GM18505 (cell line): ENCODE measurements at regions not wholly inside any gene's neighbourhood (a gene's known extent, or its start where the extent isn't known, plus 50 kb on each side); places are given as distances from the start of the nearest gene placed in this dataset.
"Not testable (repeated sequence)": the region's sequence is repeated elsewhere in the genome, so short reads cannot be mapped to it uniquely, and the experiment has no call there.

ENCODE experiments used
- ATAC-seq: cut with Tn5 transposase; IDR thresholded peaks from one replicate; pipeline ENCODE4 v1.9.1; 2021; ENCODE audit not compliant: unreplicated experiment
- POLR2A ChIP-seq: IDR thresholded peaks from 4 replicates; pipeline ENCODE4 v1.6.1; 2011; ENCODE audit warnings: borderline replicate concordance; ENCODE audit not compliant: insufficient read depth, insufficient read length; ENCODE audit errors: extremely low read depth

DNA sequence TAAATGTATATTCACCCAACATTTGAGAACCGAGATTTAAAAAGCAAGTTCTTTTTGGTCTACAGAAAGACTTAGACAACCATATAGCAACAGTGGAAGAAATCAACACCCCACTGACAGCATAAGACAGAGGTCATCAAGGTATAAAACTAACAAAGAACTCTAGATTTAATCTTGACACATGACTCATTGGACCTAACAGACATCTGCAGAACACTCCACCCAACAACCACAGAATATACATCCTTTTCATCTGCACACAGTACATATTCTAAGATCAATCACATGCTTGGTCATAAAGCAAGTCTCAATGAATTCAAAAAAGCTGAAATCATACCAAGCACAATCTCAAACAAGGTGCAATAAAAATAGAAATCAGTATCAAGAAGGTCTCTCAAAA is 65.8 kb downstream of the SPIN4 start:
- TF ChIP-seq POLR2A = no peak

DNA sequence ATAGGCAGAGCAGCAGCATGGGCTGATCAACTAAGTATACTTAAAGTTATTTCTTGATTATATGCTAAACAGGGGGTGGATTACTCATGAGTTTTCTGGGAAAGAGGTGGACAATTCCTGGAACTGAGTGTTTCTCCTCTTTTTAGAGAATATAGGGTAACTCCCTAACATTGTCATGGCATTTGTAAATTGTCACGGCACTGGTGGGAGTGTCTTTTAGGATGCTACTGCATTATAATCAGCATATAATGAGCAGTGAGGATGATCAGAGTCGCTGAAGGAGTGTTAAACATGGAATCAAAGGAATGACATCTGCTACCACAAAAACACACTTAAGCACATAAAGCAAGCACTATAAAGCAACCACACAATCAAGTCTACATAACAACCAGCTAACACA is 66.5 kb downstream of the SPIN4 start:
- no peak for ATAC-seq
- TF ChIP-seq POLR2A = no peak

More for the DNA sequence above, 65.8 kb downstream of the SPIN4 start:
- no peak for ATAC-seq

- TF ChIP-seq POLR2A = no peak
- ATAC-seq = no peak
These were observed 67.8 kb downstream of the SPIN4 start for GRCh38 chrX:63283348-63283747.

GRCh38 chrX:63282828-63283227 is 68.3 kb downstream of the SPIN4 start:
- no peak for ATAC-seq
- TF ChIP-seq POLR2A = no peak

GRCh38 chrX:63282077-63282476 is 69.1 kb downstream of the SPIN4 start:
- no peak for TF ChIP-seq POLR2A
- ATAC-seq = no peak

DNA sequence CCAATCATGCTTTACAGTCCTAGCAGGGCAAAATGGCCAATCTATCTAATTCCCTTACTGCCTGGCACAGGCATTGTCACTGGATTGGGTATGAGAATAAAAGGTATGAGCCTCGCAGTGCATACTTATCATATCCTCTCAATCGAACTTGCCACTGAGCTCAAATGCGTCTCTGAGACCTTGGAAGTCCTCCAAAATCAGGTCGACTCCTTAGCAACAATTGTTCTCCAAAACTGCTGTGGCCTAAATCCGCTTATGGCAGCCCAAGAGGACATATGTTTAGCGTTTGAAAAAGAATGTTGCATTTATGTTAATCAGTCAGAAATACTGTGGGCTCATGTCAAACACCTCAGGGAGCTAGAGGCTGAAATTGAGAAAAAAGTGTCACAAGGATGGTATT is 69.7 kb downstream of the SPIN4 start:
- no peak for ATAC-seq
- TF ChIP-seq POLR2A = no peak

DNA sequence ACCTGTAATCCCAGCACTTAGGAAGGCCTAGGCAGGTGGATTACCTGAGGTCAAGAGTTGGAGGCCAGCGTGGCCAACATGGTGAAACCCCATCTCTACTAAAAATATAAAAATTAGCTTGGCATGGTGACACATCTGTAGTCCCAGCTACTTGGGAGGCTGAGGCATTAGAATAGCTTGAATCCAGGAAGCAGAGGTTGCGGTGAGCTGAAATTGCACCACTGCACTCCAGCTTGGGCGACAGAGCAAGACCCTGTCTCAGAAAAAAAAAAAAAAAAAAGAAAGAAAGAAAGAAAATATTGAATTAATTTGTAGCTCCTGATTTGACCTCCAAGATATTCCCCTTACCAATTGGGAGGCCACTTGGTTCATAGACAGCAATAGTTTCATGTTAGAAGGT is 73.7 kb downstream of the SPIN4 start:
- ATAC-seq = not testable (repeated sequence)

GRCh38 chrX:63275127-63275526 is 76.0 kb downstream of the SPIN4 start:
- peak; percentile 75 for ATAC-seq
- TF ChIP-seq POLR2A = no peak

DNA sequence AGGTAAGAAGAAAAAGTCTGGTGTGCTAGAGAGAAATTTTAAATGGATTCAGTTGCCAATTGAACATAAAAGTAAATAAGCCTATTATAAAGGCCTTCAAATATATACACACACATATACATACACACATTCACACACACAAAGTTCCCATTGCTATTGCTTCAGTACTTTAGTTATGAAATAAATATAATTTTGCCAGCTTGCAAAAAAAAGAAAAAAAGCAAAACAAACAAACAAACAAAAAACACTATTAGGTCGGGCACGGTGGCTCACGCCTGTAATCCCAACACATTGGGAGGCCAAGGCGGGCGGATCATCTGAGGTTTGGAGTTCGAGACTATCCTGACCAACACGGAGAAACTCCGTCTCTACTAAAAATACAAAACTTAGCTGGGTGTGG is 80.3 kb downstream of the SPIN4 start:
- ATAC-seq = no peak
- TF ChIP-seq POLR2A = no peak

GRCh38 chrX:63258144-63258543 is 93.0 kb downstream of the SPIN4 start:
- ATAC-seq = no peak
- TF ChIP-seq POLR2A = no peak

DNA sequence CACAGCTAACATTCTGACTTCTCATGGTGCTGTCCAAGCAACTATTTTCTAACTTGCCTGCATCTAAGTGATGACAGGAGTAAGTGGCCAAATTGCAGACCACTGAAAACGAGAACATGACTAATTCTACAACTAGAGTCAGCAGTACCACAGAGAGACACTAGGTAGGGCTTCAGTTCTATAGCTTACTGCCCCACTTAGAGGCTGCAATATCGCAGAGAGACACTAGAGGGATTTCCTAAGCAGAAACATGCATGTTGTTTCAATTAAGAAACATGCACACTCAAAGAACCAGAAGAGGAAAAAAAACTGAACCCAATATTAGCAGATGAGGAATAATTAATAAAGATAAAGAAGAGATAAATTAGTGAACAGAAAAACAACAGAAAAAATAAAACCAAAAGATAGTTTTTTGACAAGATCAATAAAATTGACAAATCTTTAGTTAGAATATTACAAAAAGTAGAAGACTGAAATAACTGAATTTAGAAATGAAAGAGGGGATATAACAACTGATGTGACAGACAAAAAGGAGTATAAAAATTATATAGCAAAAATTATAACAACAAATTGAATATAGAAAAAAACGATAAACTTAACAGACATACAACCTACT is 100.8 kb downstream of the SPIN4 start:
- TF ChIP-seq POLR2A = no peak
- peak; percentile 100 for ATAC-seq

- ATAC-seq = not testable (repeated sequence)
These were observed 108.4 kb downstream of the SPIN4 start for GRCh38 chrX:63242689-63243088.

GRCh38 chrX:63235963-63236362 is 115.2 kb downstream of the SPIN4 start:
- not testable (repeated sequence) for ATAC-seq

- not testable (repeated sequence) for ATAC-seq
These were observed 118.1 kb downstream of the SPIN4 start for GRCh38 chrX:63233013-63233412.

GRCh38 chrX:63218202-63218601 is 132.9 kb downstream of the SPIN4 start:
- ATAC-seq = not testable (repeated sequence)

DNA sequence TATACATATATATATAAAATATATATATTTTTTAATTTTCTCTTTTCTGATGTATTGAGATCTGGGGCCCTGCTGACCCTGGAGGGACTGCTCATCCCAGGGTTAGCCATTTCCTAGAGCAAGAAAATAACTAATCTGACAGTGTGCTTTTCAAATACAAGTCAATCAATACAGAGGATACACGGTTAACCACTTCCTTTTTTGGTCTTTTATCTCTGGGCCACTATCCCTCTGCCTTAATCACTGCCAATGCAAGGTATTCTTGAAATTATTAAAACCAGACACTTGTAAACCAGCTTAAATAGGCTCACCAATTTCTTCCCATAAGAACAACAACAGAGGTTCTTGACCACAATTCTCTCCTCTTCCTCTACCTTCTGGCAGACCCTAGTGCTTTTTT is 133.6 kb downstream of the SPIN4 start:
- not testable (repeated sequence) for ATAC-seq

- ATAC-seq = peak; percentile 64
These were observed 141.5 kb downstream of the SPIN4 start for GRCh38 chrX:63209645-63210044.

DNA sequence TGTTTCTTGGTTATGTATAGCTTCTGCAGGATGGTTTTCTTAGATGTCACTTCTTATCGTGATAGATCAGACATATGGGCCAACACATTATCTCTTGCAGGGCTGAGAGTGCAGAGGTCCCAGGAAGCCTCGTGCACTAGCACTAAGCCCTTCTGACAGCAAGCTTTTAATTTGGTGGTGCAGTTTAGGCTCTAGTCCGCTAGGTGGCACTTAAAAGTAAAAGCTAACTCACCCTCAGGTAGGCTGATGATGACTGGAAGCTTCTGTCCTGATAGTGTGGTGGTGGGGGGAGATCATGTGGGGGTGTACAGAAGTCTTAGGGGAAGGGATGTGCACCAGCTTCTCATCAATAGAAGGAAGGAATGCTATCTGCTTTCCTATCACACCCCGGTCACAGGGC is 142.0 kb downstream of the SPIN4 start:
- peak; percentile 62 for ATAC-seq

DNA sequence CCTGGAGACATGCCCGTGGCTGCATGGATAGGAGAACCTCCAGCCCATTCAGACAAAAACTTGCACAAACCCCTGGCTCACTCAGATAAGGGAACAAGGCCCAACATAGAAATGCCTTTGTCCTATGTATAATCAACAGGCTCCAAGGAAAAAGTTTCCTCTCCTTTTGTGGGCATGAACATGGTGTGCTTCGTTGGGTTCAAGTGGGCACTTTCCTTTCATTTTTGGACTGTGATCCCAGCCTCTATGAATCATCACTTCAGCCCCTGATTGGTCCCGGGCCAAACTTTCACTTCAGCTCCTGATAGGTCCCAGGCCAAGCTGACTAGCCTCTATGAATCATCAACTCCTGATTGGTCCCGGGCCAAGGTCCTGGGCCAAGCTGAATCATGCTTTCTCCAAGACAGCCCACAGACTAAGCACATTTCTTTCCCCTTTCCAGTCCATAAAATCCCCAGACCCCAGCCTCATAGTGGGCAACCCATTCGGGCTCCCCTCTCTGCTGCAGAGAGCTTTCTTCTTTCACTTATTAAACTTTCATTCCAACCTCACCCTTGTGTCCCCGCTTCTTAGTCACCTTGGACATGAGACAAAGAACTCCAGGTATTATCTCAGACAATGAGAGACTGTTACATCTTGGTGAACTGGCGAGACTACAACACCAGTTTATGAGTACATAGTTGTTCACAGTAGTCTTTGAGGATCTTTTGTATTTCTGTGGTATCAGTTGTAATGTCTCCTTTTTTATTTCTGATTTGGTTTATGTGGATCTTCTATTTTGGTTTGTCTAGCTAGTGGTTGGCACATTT is 146.7 kb downstream of the SPIN4 start:
- not testable (repeated sequence) for ATAC-seq

GRCh38 chrX:63201987-63202386 is 149.1 kb downstream of the SPIN4 start:
- not testable (repeated sequence) for ATAC-seq
